ENCODE measurements at regions not wholly inside any gene's neighbourhood (a gene's known extent, or its start where the extent isn't known, plus 50 kb on each side); places are given as distances from the start of the nearest gene placed in this dataset.
"Not testable (repeated sequence)": the region's sequence is repeated elsewhere in the genome, so short reads cannot be mapped to it uniquely, and the experiment has no call there.

DNA sequence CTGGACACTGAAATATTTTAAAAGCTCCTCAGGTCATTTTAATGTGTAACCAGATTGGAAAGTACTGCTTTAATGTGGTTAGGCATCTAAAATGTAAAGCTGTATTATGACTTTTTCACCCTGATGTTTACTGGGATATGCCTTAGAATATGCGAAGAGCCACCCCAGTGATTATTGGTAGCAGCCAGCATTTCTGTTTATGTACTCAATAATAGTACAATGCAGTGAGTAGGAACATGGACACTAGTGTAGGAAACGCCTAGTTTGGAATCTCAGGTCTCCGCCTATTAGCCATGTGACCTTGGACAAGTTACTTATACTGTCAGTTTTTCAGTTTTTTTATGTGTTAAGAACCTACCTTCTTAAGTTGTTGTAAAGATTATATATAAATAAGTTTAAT lies 446.0 kb upstream of the PITX2 start:
- Mint-ChIP-seq H3K36me3 (ENCODE audit: low read depth) (no peaks in the 10 kb centered on the region), H3K9me3 (no peaks in the 10 kb centered on the region), H3K4me1 (peaks cover 10% of the 10 kb centered on the region), H3K27ac (no peak overlapping the region), H3K27me3 (ENCODE audit: insufficient read depth) (no peaks in the 10 kb centered on the region), H3K4me3 (no peak overlapping the region)
- H3K27me3 ChIP-seq (ENCODE audit: control insufficient read depth, insufficient read depth, low read length, poor library complexity, severe bottlenecking), result no peaks in the 10 kb centered on the region
- H3K9me3 ChIP-seq (ENCODE audit: control insufficient read depth, low read length), result no peaks in the 10 kb centered on the region
- no peak for DNase-seq
- no peaks in the 10 kb centered on the region for H3K4me1 ChIP-seq (ENCODE audit: control insufficient read depth, insufficient read depth, low read length)
- no peak overlapping the region for H3K27ac ChIP-seq (ENCODE audit: low read depth, low read length)
- no peak overlapping the region for H3K9ac ChIP-seq (ENCODE audit: extremely low read depth, low read length, poor library complexity, severe bottlenecking)
- H3K36me3 ChIP-seq (ENCODE audit: control insufficient read depth, insufficient read depth, low read length), result no peaks in the 10 kb centered on the region
- TF ChIP-seq, protein P1, sequence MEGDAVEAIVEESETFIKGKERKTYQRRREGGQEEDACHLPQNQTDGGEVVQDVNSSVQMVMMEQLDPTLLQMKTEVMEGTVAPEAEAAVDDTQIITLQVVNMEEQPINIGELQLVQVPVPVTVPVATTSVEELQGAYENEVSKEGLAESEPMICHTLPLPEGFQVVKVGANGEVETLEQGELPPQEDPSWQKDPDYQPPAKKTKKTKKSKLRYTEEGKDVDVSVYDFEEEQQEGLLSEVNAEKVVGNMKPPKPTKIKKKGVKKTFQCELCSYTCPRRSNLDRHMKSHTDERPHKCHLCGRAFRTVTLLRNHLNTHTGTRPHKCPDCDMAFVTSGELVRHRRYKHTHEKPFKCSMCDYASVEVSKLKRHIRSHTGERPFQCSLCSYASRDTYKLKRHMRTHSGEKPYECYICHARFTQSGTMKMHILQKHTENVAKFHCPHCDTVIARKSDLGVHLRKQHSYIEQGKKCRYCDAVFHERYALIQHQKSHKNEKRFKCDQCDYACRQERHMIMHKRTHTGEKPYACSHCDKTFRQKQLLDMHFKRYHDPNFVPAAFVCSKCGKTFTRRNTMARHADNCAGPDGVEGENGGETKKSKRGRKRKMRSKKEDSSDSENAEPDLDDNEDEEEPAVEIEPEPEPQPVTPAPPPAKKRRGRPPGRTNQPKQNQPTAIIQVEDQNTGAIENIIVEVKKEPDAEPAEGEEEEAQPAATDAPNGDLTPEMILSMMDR (conservative IDR thresholded peaks at IDR 0.05), result no peak
- no peak overlapping the region for H3K4me3 ChIP-seq (ENCODE audit: low read length)
- WGBS, 2 experiments (ENCODE audit: insufficient coverage in 1 of 2, insufficient read length in 1 of 2), result 92 to 97% methylated on average over 2 to 3 of the region's 3 CpGs

DNA sequence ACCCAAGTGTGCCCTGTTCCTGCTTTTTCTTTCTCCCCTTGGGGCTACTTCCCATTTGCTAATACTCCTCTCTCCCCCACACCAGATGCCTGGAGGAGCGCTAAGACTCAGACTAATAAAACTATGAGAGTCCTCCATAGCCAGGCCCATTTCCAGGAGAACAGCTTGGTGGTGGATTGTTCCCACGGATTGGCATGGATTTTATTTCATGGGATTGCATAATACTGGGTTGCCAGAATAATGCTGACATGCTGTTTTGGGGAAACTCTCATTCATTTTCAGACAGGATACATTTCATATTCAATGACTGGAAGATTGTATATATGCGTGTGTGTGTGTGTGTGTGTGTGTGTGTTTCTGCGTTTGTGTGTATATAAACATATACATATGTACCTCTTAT lies 447.5 kb upstream of the PITX2 start:
- DNase-seq, result no peak
- H3K9me3 Mint-ChIP-seq, result no peaks in the 10 kb centered on the region
- no peak overlapping the region for H3K4me3 ChIP-seq (ENCODE audit: low read length)
- H3K9ac ChIP-seq (ENCODE audit: extremely low read depth, low read length, poor library complexity, severe bottlenecking), result no peak overlapping the region
- no peaks in the 10 kb centered on the region for H3K9me3 ChIP-seq (ENCODE audit: control insufficient read depth, low read length)
- no peak overlapping the region for H3K27ac ChIP-seq (ENCODE audit: low read depth, low read length)
- H3K27me3 Mint-ChIP-seq (ENCODE audit: insufficient read depth), result no peaks in the 10 kb centered on the region
- no peaks in the 10 kb centered on the region for H3K36me3 Mint-ChIP-seq (ENCODE audit: low read depth)
- H3K27me3 ChIP-seq (ENCODE audit: control insufficient read depth, insufficient read depth, low read length, poor library complexity, severe bottlenecking), result no peaks in the 10 kb centered on the region
- no peak overlapping the region for H3K4me3 Mint-ChIP-seq
- H3K4me1 ChIP-seq (ENCODE audit: control insufficient read depth, insufficient read depth, low read length), result no peaks in the 10 kb centered on the region
- H3K27ac Mint-ChIP-seq, result no peak overlapping the region
- TF ChIP-seq, protein P1 (conservative IDR thresholded peaks at IDR 0.05), result no peak
- H3K4me1 Mint-ChIP-seq, result peaks cover 2% of the 10 kb centered on the region
- 90 to 93% methylated on average over 2 of the region's 4 CpGs for WGBS, 2 experiments (ENCODE audit: insufficient coverage in 1 of 2, insufficient read length in 1 of 2)
- no peaks in the 10 kb centered on the region for H3K36me3 ChIP-seq (ENCODE audit: control insufficient read depth, insufficient read depth, low read length)

DNA sequence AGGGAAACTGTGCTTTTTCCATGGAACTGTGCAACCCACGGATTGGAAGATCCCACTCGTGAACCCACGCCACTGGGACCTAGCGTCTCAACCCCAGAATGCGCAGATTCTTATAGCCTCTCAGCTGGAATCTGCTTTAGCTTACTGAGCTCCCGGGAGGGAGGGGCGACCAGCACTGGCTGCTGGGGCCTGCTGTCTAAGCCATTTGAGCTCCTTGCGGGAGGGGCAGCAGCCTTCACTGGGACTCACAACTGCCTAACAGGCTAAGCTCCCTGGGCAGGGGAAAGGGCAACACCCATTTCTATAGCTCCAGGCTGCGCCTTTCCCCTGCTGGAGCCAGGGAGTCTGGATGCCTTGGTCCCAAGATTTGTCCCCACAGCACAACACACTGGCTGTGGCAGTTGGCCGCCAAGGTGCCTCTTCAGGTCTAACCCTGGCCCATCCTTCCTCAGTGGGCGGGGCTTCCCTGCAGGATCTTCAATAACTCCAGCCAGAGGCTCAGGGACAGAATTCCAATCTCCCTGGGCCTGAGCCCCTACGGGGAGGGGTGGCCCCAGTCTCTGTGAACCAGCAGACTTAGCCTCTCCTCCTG lies 451.7 kb upstream of the PITX2 start:
- H3K27ac ChIP-seq (ENCODE audit: low read depth, low read length), result no peak overlapping the region
- H3K9ac ChIP-seq (ENCODE audit: extremely low read depth, low read length, poor library complexity, severe bottlenecking), result no peak overlapping the region
- Mint-ChIP-seq H3K9me3 (peaks cover 11% of the 10 kb centered on the region), H3K36me3 (ENCODE audit: low read depth) (no peaks in the 10 kb centered on the region), H3K4me3 (no peak overlapping the region), H3K27ac (no peak overlapping the region), H3K4me1 (no peaks in the 10 kb centered on the region), H3K27me3 (ENCODE audit: insufficient read depth) (no peaks in the 10 kb centered on the region)
- DNase-seq, result peak; percentile 56
- no peaks in the 10 kb centered on the region for H3K27me3 ChIP-seq (ENCODE audit: control insufficient read depth, insufficient read depth, low read length, poor library complexity, severe bottlenecking)
- 91 to 96% methylated on average over 8 to 12 of the region's 12 CpGs for WGBS, 2 experiments (ENCODE audit: insufficient coverage in 1 of 2, insufficient read length in 1 of 2)
- H3K36me3 ChIP-seq (ENCODE audit: control insufficient read depth, insufficient read depth, low read length), result no peaks in the 10 kb centered on the region
- H3K4me3 ChIP-seq (ENCODE audit: low read length), result no peak overlapping the region
- H3K4me1 ChIP-seq (ENCODE audit: control insufficient read depth, insufficient read depth, low read length), result no peaks in the 10 kb centered on the region
- TF ChIP-seq, protein P1 (conservative IDR thresholded peaks at IDR 0.05), result no peak
- H3K9me3 ChIP-seq (ENCODE audit: control insufficient read depth, low read length), result no peaks in the 10 kb centered on the region

DNA sequence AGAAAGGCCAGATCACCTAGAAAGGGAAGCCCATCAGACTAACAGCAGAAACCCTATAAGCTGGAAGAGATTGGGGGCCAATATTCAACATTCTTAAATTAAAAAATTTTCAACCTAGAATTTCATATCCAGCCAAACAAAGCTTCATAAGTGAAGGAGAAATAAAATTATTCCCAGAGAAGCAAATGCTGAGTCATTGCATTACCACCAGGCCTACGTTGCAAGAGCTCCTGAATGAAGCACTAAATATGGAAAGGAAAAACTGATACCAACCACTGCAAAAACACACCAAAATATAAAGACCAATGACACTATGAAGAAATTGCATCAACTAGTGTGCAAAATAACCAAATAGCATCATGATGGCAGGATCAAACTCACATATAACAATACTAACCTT lies 453.4 kb upstream of the PITX2 start:
- not testable (repeated sequence) for DNase-seq; H3K36me3 ChIP-seq (ENCODE audit: control insufficient read depth, insufficient read depth, low read length)
- 92% methylated on average over 1 of the region's 1 CpG; no CpG with 5 or more reads in 1 of the 2 experiments for WGBS, 2 experiments (ENCODE audit: insufficient coverage in 1 of 2, insufficient read length in 1 of 2)

More for the DNA sequence above, 453.4 kb upstream of the PITX2 start:
- H3K9me3 Mint-ChIP-seq, result peaks cover 11% of the 10 kb centered on the region
- not testable (repeated sequence) for H3K4me3 ChIP-seq (ENCODE audit: low read length); H3K4me1 Mint-ChIP-seq; H3K9me3 ChIP-seq (ENCODE audit: control insufficient read depth, low read length); H3K27me3 Mint-ChIP-seq (ENCODE audit: insufficient read depth); H3K27ac Mint-ChIP-seq; H3K4me1 ChIP-seq (ENCODE audit: control insufficient read depth, insufficient read depth, low read length); H3K27ac ChIP-seq (ENCODE audit: low read depth, low read length); H3K27me3 ChIP-seq (ENCODE audit: control insufficient read depth, insufficient read depth, low read length, poor library complexity, severe bottlenecking); H3K9ac ChIP-seq (ENCODE audit: extremely low read depth, low read length, poor library complexity, severe bottlenecking); H3K4me3 Mint-ChIP-seq; H3K36me3 Mint-ChIP-seq (ENCODE audit: low read depth)
